ENCODE measurements at regions not wholly inside any gene's neighbourhood (a gene's known extent, or its start where the extent isn't known, plus 50 kb on each side); places are given as distances from the start of the nearest gene placed in this dataset.

DNA sequence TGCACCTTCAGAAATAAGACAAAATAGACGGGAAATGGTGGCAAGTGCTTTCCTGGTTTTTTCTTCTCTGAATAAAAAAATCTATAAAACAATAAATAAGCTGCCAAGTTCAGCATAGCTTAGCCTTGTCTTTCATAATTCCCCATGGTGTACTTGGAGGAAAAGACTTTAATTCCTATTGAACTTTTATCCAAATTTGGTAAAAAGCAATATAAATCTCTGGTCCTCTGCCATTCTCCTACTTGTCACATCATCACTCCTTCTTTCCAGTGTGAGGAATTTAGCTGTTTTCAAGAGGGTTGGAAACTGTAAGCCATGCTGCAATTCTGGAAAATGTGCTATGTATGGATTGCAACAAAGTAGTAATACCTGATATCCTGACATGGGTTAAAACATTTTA lies 551.8 kb upstream of the KIF2B start:
- H2AFZ ChIP-seq (ENCODE audit: low read length), result no peak overlapping the region
- H3K9me2 ChIP-seq (ENCODE audit: low read depth, low read length), result no peaks in the 10 kb centered on the region
- no peak for TF ChIP-seq EZH2 (IDR thresholded peaks at IDR 0.05; ENCODE audit: borderline replicate concordance, low read length)
- TF ChIP-seq, protein P1, sequence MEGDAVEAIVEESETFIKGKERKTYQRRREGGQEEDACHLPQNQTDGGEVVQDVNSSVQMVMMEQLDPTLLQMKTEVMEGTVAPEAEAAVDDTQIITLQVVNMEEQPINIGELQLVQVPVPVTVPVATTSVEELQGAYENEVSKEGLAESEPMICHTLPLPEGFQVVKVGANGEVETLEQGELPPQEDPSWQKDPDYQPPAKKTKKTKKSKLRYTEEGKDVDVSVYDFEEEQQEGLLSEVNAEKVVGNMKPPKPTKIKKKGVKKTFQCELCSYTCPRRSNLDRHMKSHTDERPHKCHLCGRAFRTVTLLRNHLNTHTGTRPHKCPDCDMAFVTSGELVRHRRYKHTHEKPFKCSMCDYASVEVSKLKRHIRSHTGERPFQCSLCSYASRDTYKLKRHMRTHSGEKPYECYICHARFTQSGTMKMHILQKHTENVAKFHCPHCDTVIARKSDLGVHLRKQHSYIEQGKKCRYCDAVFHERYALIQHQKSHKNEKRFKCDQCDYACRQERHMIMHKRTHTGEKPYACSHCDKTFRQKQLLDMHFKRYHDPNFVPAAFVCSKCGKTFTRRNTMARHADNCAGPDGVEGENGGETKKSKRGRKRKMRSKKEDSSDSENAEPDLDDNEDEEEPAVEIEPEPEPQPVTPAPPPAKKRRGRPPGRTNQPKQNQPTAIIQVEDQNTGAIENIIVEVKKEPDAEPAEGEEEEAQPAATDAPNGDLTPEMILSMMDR (IDR thresholded peaks at IDR 0.05; ENCODE audit: low read length), result no peak
- no peaks in the 10 kb centered on the region for H3K36me3 ChIP-seq (ENCODE audit: insufficient read depth, low read length)
- no peak overlapping the region for H3K27ac ChIP-seq (ENCODE audit: low read depth, low read length, poor library complexity, severe bottlenecking)
- no peaks in the 10 kb centered on the region for H3K9me3 ChIP-seq (ENCODE audit: low read length)
- H3F3A ChIP-seq (ENCODE audit: insufficient read depth, low read length), result no peaks in the 10 kb centered on the region
- H3K4me3 ChIP-seq (ENCODE audit: low read depth, low read length, poor library complexity, severe bottlenecking), result no peak overlapping the region
- H3K79me2 ChIP-seq (ENCODE audit: insufficient read depth, low read length), result no peaks in the 10 kb centered on the region
- H4K20me1 ChIP-seq (ENCODE audit: insufficient read depth, low read length), result no peaks in the 10 kb centered on the region
- H3K9ac ChIP-seq (ENCODE audit: low read length), result no peak overlapping the region
- H3K4me2 ChIP-seq (ENCODE audit: low read length), result no peak overlapping the region
- H3K4me1 ChIP-seq (ENCODE audit: insufficient read depth, low read length, severe bottlenecking), result no peaks in the 10 kb centered on the region
- no peaks in the 10 kb centered on the region for H3K27me3 ChIP-seq (ENCODE audit: insufficient read depth, low read length)

DNA sequence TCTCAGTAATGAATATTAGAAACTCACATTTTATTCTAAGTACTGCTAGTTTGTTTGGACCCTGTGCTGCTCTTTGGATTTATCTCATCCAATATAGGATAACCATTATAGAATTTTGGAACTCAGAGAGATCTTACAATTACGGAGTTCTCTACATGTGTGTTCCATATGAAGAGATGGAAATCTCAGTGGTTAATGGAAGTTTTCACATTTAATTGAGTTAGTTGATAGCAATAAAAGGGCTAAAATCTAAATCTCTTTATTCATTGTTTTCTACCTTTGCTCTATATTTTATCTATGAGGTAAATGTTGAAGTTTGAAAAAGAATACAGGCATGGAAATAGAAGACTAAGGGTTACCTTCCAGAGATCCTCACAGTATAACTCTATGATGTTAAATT lies 558.0 kb upstream of the KIF2B start:
- H2AFZ ChIP-seq (ENCODE audit: low read length), result no peak overlapping the region
- no peaks in the 10 kb centered on the region for H3K79me2 ChIP-seq (ENCODE audit: insufficient read depth, low read length)
- H3K4me2 ChIP-seq (ENCODE audit: low read length), result no peak overlapping the region
- TF ChIP-seq, protein P1 (IDR thresholded peaks at IDR 0.05; ENCODE audit: low read length), result no peak
- no peak for TF ChIP-seq EZH2 (IDR thresholded peaks at IDR 0.05; ENCODE audit: borderline replicate concordance, low read length)
- no peaks in the 10 kb centered on the region for H3K9me2 ChIP-seq (ENCODE audit: low read depth, low read length)
- no peak overlapping the region for H3K4me3 ChIP-seq (ENCODE audit: low read depth, low read length, poor library complexity, severe bottlenecking)
- no peak overlapping the region for H3K27ac ChIP-seq (ENCODE audit: low read depth, low read length, poor library complexity, severe bottlenecking)
- no peaks in the 10 kb centered on the region for H3K9me3 ChIP-seq (ENCODE audit: low read length)
- no peaks in the 10 kb centered on the region for H3F3A ChIP-seq (ENCODE audit: insufficient read depth, low read length)
- no peaks in the 10 kb centered on the region for H3K36me3 ChIP-seq (ENCODE audit: insufficient read depth, low read length)
- no peaks in the 10 kb centered on the region for H3K4me1 ChIP-seq (ENCODE audit: insufficient read depth, low read length, severe bottlenecking)
- H3K9ac ChIP-seq (ENCODE audit: low read length), result no peak overlapping the region
- no peaks in the 10 kb centered on the region for H3K27me3 ChIP-seq (ENCODE audit: insufficient read depth, low read length)
- H4K20me1 ChIP-seq (ENCODE audit: insufficient read depth, low read length), result no peaks in the 10 kb centered on the region

GRCh38 chr17:53253956-53254597 lies 568.6 kb upstream of the KIF2B start:
- H3K9ac ChIP-seq (ENCODE audit: low read length), result no peak overlapping the region

More at GRCh38 chr17:53253956-53254597, 568.6 kb upstream of the KIF2B start:
- Histone ChIP-seq H3K27ac (ENCODE audit: low read depth, low read length, poor library complexity, severe bottlenecking) (no peak overlapping the region), H3K27me3 (ENCODE audit: insufficient read depth, low read length) (no peaks in the 10 kb centered on the region), H4K20me1 (ENCODE audit: insufficient read depth, low read length) (no peaks in the 10 kb centered on the region), H3K9me3 (ENCODE audit: low read length) (no peaks in the 10 kb centered on the region), H3F3A (ENCODE audit: insufficient read depth, low read length) (no peaks in the 10 kb centered on the region), H2AFZ (ENCODE audit: low read length) (no peak overlapping the region), H3K79me2 (ENCODE audit: insufficient read depth, low read length) (no peaks in the 10 kb centered on the region), H3K36me3 (ENCODE audit: insufficient read depth, low read length) (no peaks in the 10 kb centered on the region), H3K4me2 (ENCODE audit: low read length) (no peak overlapping the region), H3K9me2 (ENCODE audit: low read depth, low read length) (no peaks in the 10 kb centered on the region), H3K4me1 (ENCODE audit: insufficient read depth, low read length, severe bottlenecking) (no peaks in the 10 kb centered on the region), H3K4me3 (ENCODE audit: low read depth, low read length, poor library complexity, severe bottlenecking) (no peak overlapping the region)
- TF ChIP-seq EZH2 (IDR thresholded peaks at IDR 0.05; ENCODE audit: borderline replicate concordance, low read length), result no peak
- TF ChIP-seq, protein P1 (IDR thresholded peaks at IDR 0.05; ENCODE audit: low read length), result no peak

All from OCI-LY1 (cell line).